ENCODE measurements at regions not wholly inside any gene's neighbourhood (a gene's known extent, or its start where the extent isn't known, plus 50 kb on each side); places are given as distances from the start of the nearest gene placed in this dataset.
A peak's percentile ranks its signal among the peaks of the same experiment; 100 is the strongest.

- no peak for DNase-seq (ENCODE audit: low spot score)
Measured at GRCh38 chr5:124692950-124693349, 53.5 kb downstream of the ZNF608 start.

- DNase-seq (ENCODE audit: low spot score), result peak; percentile 43
Measured at GRCh38 chr5:124692324-124692723, 54.1 kb downstream of the ZNF608 start.

GRCh38 chr5:124689653-124690052 is 56.8 kb downstream of the ZNF608 start:
- no peak for DNase-seq (ENCODE audit: low spot score)

DNA sequence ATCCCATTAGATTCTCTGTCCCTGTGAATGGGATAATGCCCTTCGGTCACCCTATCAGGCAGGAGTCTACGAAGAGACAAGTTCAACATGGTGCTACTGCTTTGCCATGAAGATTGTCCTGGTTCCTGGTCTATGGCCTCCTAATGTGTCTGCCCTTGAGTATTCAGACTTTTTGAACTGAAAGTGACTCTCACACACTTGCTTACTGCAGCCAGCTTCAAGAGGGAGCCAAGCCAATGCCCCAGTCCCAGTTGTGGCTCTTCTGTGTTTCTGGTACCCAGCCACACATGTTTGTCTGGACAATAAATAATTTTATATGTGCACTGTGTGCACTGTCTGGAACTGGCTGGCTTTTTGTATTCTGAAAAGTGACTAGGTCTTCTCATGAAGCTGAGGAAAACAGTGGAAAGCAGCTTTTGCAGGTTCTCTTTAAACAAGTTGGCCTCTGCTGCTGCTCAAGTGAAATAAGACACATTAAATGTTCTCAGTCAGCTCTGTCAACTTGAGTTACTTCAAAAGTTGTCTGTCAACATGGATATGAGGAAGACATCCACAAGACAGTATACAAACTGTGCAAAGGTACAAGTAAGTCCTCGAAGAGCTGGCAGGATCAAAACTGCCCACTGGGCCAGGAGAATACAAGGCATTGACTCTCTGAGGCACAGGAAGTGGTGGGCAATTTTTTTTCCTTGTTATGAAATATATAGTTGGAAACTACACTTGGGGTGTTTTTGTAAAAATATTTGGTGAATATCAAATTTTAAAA is 60.0 kb downstream of the ZNF608 start:
- no peak for DNase-seq (ENCODE audit: low spot score)

DNA sequence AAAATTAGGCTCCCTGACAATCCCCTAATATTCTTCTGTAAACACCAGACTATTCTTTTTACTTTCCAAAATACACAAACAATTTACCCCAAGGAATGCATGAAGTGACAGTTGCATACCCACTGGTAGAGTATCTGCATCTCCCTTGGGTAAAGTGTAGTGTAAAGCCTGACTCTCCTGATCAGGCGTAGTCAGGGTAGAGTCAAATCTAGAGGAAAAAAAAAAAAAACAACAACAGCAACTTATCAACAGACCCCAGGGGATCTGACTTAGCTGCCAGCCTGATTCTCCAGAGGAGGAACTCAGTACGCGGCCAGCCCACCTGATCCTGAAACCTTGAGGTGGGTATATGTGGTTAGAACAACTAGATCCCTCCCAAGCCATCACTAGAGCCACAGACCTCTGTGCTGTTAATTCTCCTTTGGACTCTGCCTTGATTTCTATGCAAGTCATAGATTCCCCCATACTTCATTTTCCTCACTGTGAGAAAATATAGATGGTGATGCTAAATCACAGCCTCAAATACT is 61.0 kb downstream of the ZNF608 start:
- no peak for DNase-seq (ENCODE audit: low spot score)

- DNase-seq (ENCODE audit: low spot score), result no peak
Measured at GRCh38 chr5:124683917-124684555, 62.4 kb downstream of the ZNF608 start.

- no peak for DNase-seq (ENCODE audit: low spot score)
Measured at GRCh38 chr5:124679578-124680199, 66.8 kb downstream of the ZNF608 start.

DNA sequence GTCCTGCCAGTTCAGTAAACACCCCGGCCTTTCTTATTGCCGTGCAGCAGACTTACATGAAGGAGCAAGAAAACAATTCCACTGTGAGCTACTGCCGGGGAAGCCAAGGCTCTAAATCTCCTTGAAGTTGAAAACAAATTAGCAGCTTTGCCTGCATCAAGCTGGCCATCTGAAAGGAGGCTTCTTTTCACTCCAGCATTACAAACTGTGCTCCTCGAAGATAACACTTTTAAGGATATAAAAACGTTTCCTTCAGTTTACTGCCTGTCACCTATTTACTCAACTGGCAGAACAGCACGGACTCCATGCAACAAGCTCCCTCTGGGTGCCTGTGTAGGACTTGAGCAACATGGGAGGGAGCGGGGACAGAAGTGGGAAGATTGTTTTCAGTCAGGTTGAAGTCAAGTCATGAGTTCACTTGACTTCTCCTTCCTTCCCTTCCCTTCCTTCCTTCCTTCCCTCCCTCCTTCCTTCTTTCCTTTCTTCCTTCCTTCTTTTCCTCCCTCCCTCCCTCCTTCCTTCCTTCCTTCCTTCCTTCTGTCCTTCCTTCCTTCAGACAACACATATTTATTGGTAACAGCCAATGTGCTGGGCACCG is 67.4 kb downstream of the ZNF608 start:
- no peak for DNase-seq (ENCODE audit: low spot score)

- DNase-seq (ENCODE audit: low spot score), result no peak
Measured at GRCh38 chr5:124678468-124678867, 68.0 kb downstream of the ZNF608 start.

- no peak for DNase-seq (ENCODE audit: low spot score)
Measured at GRCh38 chr5:124677374-124678351, 68.8 kb downstream of the ZNF608 start.

DNA sequence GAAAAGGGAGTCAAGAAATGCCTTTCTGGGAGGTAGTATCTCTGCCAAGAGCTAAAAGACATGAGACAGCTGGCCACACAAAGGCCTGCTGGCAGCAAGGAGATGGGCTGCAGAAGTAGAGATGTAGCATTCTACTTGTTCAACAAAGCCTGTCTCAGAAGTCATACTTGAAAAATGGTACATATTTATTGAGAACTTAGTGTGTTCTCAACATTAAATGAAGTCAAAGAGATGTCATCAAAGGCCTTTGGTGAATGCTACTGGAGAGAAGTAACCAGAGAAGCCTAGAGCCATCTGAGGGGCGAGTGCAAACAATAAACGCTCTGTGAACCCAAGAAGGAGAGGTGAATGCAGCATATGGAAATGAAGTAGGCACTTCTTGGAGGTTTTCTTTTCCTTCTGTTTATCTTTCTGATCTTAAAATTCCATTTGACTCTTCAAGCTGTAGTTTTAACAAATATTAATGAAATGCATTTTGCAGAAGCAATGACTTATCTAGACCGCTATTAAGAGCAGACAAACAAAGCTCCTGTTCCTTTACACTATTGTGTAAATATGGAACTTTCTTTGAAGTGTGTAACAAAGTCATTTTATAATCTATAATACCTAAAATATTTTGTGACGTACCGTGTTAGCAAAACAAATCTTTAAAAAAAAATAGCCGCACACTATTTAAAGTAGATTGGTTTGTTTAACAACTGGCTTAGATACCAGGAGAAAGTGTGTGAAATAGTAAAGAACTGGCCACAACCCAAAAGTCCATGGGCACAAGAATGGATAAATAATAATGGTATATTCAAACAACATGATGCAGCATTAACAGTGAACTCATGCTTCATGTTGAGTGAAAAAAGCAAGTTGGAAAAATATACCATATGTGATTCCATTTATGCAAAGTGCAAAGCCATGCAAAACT is 70.2 kb downstream of the ZNF608 start:
- no peak for DNase-seq (ENCODE audit: low spot score)

- no peak for DNase-seq (ENCODE audit: low spot score)
Measured at GRCh38 chr5:124671193-124671592, 75.2 kb downstream of the ZNF608 start.

- no peak for DNase-seq (ENCODE audit: low spot score)
Measured at GRCh38 chr5:124670722-124671184, 75.7 kb downstream of the ZNF608 start.

DNA sequence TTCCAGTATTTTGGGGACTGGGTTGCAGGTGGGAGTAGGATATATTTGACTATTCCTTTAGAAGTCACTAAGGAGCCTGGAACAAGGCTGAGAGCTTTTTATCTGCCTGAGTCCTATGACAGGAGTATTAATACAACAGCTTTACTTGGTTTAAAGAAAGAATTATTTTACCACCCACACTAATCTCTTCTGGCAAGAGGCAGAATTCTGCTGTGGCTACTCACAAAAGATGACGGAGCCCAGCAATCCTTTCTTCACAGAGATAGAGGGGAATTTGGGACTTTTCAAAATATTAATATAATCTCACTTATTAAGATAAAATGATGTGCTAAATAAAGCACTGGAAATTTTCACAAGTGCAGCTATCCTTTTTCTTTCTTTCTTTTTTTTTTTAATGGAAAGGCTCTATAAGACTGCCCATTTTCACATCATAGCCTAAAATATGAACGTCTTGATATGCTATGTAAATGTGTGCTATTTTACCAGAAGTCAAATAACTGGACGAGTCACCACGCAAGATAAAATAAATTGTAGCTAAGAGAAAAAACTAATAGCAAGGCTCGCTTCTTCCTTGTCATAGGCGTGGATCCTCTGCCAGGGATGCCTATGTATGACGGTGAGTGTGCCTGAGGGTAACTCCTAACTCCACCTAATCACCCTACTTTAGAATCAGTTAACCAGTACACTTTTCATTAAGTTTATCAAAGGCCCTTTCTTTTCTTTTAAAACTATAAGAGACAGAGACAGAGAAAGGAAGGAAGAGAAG is 76.3 kb downstream of the ZNF608 start:
- DNase-seq (ENCODE audit: low spot score), result peak; percentile 32

- DNase-seq (ENCODE audit: low spot score), result no peak
Measured at GRCh38 chr5:124669300-124669648, 77.2 kb downstream of the ZNF608 start.

GRCh38 chr5:124668353-124669299 is 77.8 kb downstream of the ZNF608 start:
- no peak for DNase-seq (ENCODE audit: low spot score)

- no peak for DNase-seq (ENCODE audit: low spot score)
Measured at GRCh38 chr5:124665625-124666024, 80.8 kb downstream of the ZNF608 start.

- DNase-seq (ENCODE audit: low spot score), result no peak
Measured at GRCh38 chr5:124665035-124665434, 81.4 kb downstream of the ZNF608 start.
